H1 (cell line): ENCODE measurements at regions not wholly inside any gene's neighbourhood (a gene's known extent, or its start where the extent isn't known, plus 50 kb on each side); places are given as distances from the start of the nearest gene placed in this dataset.

Experiments used
- BACH1 ChIP-seq: IDR thresholded peaks from 2 replicates; pipeline ENCODE4 v1.6.1; 2012; ENCODE audit warnings: low read length, improper control_type of control experiment
- CBX5 ChIP-seq: fragments of 300-800, 300-1000 bp; sonication (generic); IDR thresholded peaks from 2 replicates; pipeline ENCODE4 v1.7.1; 2016; ENCODE audit warnings: antibody characterized with exemption, low read length, low read depth
- CTCF ChIP-seq, 3 experiments: IDR thresholded peaks; 1 replicate in 2 of 3; 2 replicates in 1 of 3; pipeline versions ENCODE4 v1.5.1 to v1.6.1; 2011; ENCODE audit warnings: low read length in 3 of 3, mild to moderate bottlenecking in 3 of 3, inconsistent platforms in 2 of 3, low read depth in 1 of 3, moderate library complexity in 1 of 3; ENCODE audit not compliant: insufficient read depth in 1 of 3; ENCODE audit errors: control extremely low read depth in 1 of 3
- POLR2A ChIP-seq, 2 experiments: IDR thresholded peaks; 1 replicate in 1 of 2; 2 replicates in 1 of 2; pipeline ENCODE4 v1.6.1; 2011; ENCODE audit warnings: low read depth in 2 of 2, low read length in 2 of 2, mild to moderate bottlenecking in 2 of 2; ENCODE audit errors: control extremely low read depth in 1 of 2
- POLR2AphosphoS5 ChIP-seq: IDR thresholded peaks from 2 replicates; pipeline ENCODE4 v1.6.1; 2011; ENCODE audit warnings: low read depth, low read length
- RAD21 ChIP-seq, 2 experiments: IDR thresholded peaks in 1 of 2; conservative IDR thresholded peaks in 1 of 2; 2 replicates each; pipeline ENCODE4 v1.6.1; 2011; ENCODE audit warnings: low read depth in 2 of 2, low read length in 2 of 2, improper control_type of control experiment in 1 of 2, inconsistent platforms in 1 of 2, mild to moderate bottlenecking in 1 of 2, moderate library complexity in 1 of 2
- RXRA ChIP-seq: IDR thresholded peaks from 2 replicates; pipeline ENCODE4 v1.6.1; 2011; ENCODE audit warnings: low read depth, mild to moderate bottlenecking, low read length, moderate library complexity; ENCODE audit not compliant: insufficient read depth
- SIN3A ChIP-seq, 2 experiments: IDR thresholded peaks in 1 of 2; conservative IDR thresholded peaks in 1 of 2; 2 replicates each; pipeline ENCODE4 v1.6.1; 2011 to 2012; ENCODE audit warnings: low read length in 2 of 2, improper control_type of control experiment in 1 of 2, low read depth in 1 of 2, mild to moderate bottlenecking in 1 of 2
- TAF7 ChIP-seq: optimal IDR thresholded peaks from 2 replicates; pipeline ENCODE3; 2011; ENCODE audit warnings: low read depth, mild to moderate bottlenecking, inconsistent platforms, low read length, moderate library complexity, borderline replicate concordance
- USF2 ChIP-seq: IDR thresholded peaks from 2 replicates; pipeline ENCODE4 v1.6.1; 2011; ENCODE audit warnings: low read length, improper control_type of control experiment
- TF ChIP-seq, protein P1 (sequence below): IDR thresholded peaks from 2 replicates; pipeline ENCODE4 v1.6.1; 2011; ENCODE audit warnings: low read depth, mild to moderate bottlenecking, low read length; ENCODE audit not compliant: insufficient read depth

- TF ChIP-seq CTCF (IDR thresholded peaks at IDR 0.05; ENCODE audit: control extremely low read depth in 1 of 3, insufficient read depth in 1 of 3, low read depth in 1 of 3, low read length in 3 of 3) (no peak), SIN3A (conservative IDR thresholded peaks at IDR 0.05 in 1 of 2, IDR thresholded peaks at IDR 0.05 in 1 of 2; ENCODE audit: low read depth in 1 of 2, low read length in 2 of 2) (no peak), RXRA (no peak), BACH1 (no peak), POLR2A (IDR thresholded peaks at IDR 0.05; ENCODE audit: control extremely low read depth in 1 of 2, low read depth in 2 of 2, low read length in 2 of 2) (no peak), POLR2AphosphoS5 (no peak), USF2 (no peak), TAF7 (no peak), CBX5 (no peak), RAD21 (IDR thresholded peaks at IDR 0.05 in 1 of 2, conservative IDR thresholded peaks at IDR 0.05 in 1 of 2; ENCODE audit: low read depth in 2 of 2, low read length in 2 of 2) (no peak)
- TF ChIP-seq, protein P1, sequence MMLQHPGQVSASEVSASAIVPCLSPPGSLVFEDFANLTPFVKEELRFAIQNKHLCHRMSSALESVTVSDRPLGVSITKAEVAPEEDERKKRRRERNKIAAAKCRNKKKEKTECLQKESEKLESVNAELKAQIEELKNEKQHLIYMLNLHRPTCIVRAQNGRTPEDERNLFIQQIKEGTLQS: no peak
Observed at GRCh38 chr12:28140404-28140803, 49.9 kb upstream of the CCDC91 start.
